GM19372 (cell line): ENCODE measurements at regions not wholly inside any gene's neighbourhood (a gene's known extent, or its start where the extent isn't known, plus 50 kb on each side); places are given as distances from the start of the nearest gene placed in this dataset.

Experiments
- ATAC-seq: cut with Tn5 transposase; IDR thresholded peaks from one replicate; pipeline ENCODE4 v1.9.1; 2021; ENCODE audit warnings: mild to moderate bottlenecking, low read depth, moderate library complexity; ENCODE audit not compliant: unreplicated experiment

- no peak for ATAC-seq
These were observed 76.4 kb upstream of the HELT start for GRCh38 chr4:184941671-184942418.

- no peak for ATAC-seq
These were observed 75.6 kb upstream of the HELT start for GRCh38 chr4:184942444-184943425.

DNA sequence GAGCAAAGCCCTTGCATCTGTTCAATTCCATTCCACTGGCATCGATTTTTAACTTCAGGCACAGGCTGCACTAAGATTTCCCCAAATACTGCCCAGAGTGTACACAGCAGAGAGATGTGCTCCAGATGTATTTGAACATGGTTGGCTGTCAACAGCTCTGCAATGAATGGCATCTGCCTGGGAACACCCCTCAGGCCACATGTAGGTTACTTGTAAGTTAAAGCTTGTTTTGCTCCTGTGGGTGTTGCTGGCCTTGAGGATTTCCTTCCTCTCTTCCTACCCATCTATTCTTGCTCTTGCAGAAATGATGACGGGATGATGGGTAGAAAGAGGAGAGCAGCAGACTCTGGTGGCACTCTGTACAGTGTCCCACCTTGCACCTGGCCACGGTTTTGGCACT lies 69.3 kb upstream of the HELT start:
- ATAC-seq = no peak

DNA sequence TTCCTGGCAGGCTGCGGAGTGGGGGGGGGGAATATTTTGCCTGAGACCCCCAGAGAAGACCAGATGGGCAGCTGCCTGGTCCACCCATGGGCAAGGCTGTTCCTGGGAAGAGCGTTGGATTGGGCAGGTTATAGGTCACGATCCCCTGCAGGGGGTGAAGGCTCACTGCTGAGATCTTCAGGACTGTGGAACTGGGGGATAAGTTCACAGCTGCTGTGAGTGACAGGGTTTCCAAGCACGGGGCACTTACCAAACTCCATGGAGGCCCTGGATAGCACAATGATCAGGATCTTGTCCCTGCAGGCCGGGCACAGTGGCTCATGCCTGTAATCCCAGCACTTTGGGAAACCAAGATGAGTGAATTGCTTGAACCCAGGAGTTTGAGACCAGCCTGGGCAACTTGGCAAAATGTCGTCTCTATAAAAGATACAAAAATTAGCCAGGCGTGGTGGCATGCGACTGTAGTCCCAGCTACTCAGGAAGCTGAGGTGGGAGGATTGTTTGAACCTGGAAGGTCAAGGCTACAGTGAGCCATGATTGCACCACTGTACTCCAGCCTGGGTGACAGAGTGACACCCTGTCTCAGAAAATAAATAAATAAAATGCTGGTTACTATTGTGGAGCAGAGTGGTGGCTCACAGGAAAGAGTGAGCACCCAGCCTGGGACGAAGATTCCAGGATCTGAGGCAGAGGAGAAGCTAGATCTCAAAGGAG lies 68.0 kb upstream of the HELT start:
- no peak for ATAC-seq

GRCh38 chr4:184950926-184951325 lies 67.4 kb upstream of the HELT start:
- no peak for ATAC-seq

GRCh38 chr4:184951668-184952160 lies 66.6 kb upstream of the HELT start:
- no peak for ATAC-seq

DNA sequence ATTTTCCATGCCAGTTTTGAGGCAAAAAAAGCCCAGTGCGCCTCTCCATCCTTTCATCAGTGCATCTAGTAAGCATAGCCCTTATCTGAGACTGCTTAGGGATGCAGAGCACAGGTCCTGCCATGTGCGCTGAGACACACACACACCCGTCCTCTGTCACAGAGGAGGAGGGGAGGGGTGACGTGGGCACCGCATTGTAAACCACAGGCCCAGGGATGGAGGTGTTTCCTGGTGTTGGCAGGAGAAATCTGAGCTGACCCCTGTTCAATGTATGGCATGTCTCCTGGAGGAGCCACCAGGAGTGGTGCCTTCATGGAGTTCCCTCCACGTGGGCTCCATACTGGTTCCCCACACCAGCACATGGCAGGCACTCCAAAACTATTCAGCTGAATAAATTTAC lies 65.8 kb upstream of the HELT start:
- ATAC-seq = no peak

GRCh38 chr4:184953421-184953945 lies 64.8 kb upstream of the HELT start:
- no peak for ATAC-seq

DNA sequence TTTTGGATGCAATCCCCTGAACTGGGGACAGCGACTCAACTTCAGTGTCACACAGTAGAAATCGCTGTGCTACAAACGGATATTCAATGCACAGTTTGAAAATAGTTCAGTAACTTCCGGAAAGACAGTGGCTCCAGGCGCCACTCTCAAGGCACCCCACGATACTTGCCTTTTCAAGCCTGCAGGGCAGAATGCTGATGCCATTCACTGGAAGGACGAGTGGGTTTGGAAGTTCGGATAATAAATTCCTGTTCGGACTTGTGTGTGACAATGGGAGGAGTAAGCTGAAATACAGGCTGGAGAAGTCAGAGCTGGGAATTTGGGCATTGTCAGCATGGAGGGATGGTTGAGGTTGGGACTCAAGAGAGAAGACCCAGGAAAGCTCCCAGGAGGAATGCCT lies 64.3 kb upstream of the HELT start:
- ATAC-seq = no peak

DNA sequence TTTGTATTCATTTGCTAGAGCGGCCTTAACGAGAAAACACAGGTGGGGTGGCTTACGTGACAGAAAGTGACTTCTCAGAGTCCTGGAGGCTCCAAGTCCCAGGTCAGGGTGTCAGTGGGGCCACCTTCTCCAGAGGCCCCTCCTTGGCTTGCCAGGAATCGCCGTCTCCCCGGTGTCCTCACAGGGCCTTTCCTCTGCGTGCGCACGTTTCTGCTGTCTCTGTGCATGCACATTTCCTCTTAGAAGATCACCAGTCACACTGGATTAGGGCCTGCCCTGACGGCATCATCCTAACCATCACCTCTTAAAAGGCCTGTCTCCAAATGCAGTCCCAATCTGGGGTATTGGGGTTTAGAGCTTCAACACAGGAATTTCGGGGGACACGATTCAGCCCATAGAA lies 63.8 kb upstream of the HELT start:
- no peak for ATAC-seq

GRCh38 chr4:184955116-184955515 lies 63.2 kb upstream of the HELT start:
- no peak for ATAC-seq

- ATAC-seq = no peak
These were observed 62.7 kb upstream of the HELT start for GRCh38 chr4:184955636-184956035.

DNA sequence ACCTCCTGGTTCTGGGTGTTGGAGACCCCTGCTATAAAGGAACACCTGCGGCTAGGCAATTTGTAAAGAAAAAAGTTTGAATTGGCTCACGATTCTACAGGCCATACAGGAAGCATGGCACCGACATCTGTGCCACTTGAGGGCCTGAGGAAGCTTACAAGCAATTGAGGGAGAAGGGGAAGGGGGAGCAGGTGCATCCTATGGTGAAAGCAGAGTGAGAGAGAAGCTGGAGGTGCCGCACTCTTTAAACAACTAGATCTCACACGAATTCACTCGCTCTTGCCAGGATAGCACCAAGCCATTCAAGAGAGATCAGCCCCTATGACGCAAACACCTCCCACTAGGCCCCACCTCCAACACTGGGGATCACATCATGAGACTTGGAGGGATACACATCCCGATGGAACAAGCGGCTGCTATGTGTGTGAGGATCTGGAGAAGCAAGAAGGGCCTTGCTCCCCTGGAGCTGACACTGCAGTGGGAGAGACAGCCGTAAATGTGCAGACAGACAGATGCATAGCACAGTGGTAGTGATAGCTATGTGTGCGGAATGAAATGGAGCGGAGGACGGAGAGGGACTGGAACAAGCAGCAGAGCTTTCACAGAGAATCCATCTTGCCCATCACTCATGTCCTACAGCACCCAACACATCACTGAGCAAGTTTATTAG lies 60.7 kb upstream of the HELT start:
- no peak for ATAC-seq

GRCh38 chr4:184958127-184958922 lies 60.0 kb upstream of the HELT start:
- no peak for ATAC-seq

GRCh38 chr4:184958923-184959210 lies 59.4 kb upstream of the HELT start:
- ATAC-seq = no peak

DNA sequence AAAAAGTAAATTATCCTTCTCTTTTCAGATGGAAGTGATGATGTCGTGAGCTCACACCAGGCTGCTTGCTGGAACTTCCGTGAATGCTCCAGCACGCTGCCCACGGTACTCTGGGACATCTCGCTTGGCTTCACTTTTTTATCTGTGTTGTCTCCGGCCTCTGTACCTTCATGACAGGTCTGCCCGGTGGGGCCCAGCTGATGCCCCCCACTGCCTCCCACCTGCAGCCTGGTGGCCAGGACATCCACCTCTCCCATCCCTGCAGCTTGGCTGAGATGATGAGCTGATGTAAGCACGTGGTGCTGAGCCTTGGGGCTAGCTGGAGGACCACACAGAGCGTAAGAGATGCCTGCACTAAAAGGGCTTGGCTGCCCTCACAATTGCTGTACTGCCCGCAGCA lies 59.0 kb upstream of the HELT start:
- ATAC-seq = no peak

DNA sequence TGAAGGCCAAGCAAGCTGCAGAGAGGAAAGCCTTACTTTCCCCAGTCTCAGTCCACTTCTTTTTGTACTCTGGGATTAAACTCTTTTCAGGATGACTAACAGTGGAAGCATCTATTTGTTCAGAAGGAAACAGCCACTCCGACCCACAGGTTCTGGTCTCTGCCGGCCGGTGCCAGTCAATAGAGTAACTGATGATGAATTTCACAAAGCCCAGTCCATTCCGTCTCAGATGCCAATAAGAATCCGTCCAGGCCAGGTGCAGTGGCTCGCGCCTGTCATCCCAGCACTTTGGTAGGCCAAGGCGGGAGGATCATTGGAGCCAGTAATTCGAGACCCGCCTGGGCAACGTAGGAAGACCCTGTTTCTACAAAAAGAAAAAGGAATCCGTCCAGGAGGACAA lies 58.5 kb upstream of the HELT start:
- no peak for ATAC-seq

DNA sequence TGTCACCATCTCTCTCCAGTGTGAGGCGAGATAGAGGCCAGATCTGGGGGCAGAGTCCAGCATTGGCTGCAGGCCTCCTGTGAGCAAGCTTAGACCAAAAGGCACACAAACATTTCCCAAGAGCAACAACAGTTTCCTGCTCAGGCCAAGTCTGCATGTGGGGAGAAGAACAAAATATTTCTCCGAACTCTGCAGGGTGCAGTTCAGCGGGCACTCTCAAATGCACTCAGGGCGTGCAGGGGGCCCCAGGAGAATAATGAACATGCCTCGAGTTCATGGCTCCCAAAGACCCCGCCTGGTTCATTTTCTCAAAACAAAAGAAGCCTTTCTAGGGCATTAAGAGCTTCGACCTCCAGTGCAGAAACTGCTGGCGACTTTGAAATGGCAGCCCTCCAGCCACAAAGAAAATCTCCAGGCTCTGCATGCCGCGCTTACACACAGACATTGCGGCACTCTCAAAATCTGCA lies 57.8 kb upstream of the HELT start:
- no peak for ATAC-seq

DNA sequence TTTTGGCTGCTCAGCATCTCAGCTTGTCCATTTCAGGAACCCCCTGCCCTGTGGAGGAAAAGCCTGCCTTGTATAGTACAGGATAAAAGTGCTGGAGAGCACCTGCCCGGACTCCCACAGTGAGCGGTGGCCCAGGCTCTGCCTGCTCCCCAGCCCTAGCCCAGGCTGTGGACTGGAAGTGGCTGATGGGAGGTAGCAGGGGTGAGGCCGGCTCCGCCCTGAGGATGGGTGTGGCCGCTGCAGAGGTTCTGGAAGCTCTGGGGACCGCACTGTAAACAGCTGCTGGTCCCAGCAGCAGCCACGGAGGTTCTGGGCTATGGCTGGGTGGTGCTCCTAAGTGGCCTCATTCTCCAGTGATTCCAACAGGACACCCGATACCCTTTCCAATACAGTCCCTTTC lies 56.6 kb upstream of the HELT start:
- ATAC-seq = no peak
